Spleen (tissue), 7 donors: ENCODE measurements at regions not wholly inside any gene's neighbourhood (a gene's known extent, or its start where the extent isn't known, plus 50 kb on each side); places are given as distances from the start of the nearest gene placed in this dataset.

Source experiments
- POLR2A ChIP-seq, 3 donors: fragments of 450-650 bp; IDR thresholded peaks; one replicate each; pipeline ENCODE4 v1.5.1; 2017; ENCODE audit warnings: antibody characterized with exemption in 3 of 3, mild to moderate bottlenecking in 1 of 3
- POLR2AphosphoS5 ChIP-seq, 3 donors: sonication (generic); formaldehyde crosslinking; IDR thresholded peaks; one replicate each; pipeline ENCODE4 v1.5.1; 2017; ENCODE audit warnings: antibody characterized with exemption in 3 of 3
- TF ChIP-seq, protein P1 (sequence below), 11 experiments: fragments of 200-600 bp in 7 of 11; fragments of 450-650 bp in 4 of 11; sonication (generic) in 4 of 11; IDR thresholded peaks in 8 of 11; conservative IDR thresholded peaks in 3 of 11; 1 replicate in 7 of 11; 2 replicates in 4 of 11; pipeline versions ENCODE4 v1.4.0 to v1.8.0; 2016 to 2021; ENCODE audit warnings: antibody characterized with exemption in 11 of 11, inconsistent platforms in 4 of 11, mild to moderate bottlenecking in 1 of 11
- donor health status: DM: no; HTN: no; CAD: no; lungs with moderate emphysema.
- donor health status: DM: no; HTN: no; CAD: no.
- donor health status: DM: no; HTN: no; CAD: no.

DNA sequence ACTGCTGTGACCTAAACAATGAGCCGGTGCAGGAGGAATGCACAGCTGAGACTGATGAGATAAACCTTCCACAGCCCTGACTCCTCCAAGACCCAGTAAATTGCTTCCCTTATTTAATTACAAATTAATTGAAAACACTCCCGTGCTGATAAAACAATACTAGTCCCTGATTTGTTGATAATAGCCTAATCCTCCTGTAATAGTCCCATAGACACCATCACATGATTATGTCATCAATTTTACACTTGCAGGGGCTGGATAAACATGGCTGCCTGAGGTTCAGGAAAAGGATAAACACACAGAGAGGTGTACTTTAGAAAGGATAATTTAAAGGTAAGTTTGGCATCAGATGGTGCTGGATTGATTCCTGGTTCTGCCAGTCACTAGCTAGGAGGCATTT is 84.6 kb upstream of the SPAG17 start:
- TF ChIP-seq, protein P1, sequence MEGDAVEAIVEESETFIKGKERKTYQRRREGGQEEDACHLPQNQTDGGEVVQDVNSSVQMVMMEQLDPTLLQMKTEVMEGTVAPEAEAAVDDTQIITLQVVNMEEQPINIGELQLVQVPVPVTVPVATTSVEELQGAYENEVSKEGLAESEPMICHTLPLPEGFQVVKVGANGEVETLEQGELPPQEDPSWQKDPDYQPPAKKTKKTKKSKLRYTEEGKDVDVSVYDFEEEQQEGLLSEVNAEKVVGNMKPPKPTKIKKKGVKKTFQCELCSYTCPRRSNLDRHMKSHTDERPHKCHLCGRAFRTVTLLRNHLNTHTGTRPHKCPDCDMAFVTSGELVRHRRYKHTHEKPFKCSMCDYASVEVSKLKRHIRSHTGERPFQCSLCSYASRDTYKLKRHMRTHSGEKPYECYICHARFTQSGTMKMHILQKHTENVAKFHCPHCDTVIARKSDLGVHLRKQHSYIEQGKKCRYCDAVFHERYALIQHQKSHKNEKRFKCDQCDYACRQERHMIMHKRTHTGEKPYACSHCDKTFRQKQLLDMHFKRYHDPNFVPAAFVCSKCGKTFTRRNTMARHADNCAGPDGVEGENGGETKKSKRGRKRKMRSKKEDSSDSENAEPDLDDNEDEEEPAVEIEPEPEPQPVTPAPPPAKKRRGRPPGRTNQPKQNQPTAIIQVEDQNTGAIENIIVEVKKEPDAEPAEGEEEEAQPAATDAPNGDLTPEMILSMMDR (IDR thresholded peaks at IDR 0.05 in 8 of 11, conservative IDR thresholded peaks at IDR 0.05 in 3 of 11): no peak
- TF ChIP-seq POLR2AphosphoS5 (IDR thresholded peaks at IDR 0.05): no peak
- no peak for TF ChIP-seq POLR2A (IDR thresholded peaks at IDR 0.05)
